Superior temporal gyrus (tissue), 1 donor: ENCODE measurements at regions not wholly inside any gene's neighbourhood (a gene's known extent, or its start where the extent isn't known, plus 50 kb on each side); places are given as distances from the start of the nearest gene placed in this dataset.

Experiments used
- DNase-seq: peaks from one replicate; pipeline ENCODE4 v3.0.0-alpha.2; 2016; ENCODE audit errors: extremely low spot score

GRCh38 chr6:100944644-100945043 is 63.5 kb upstream of the ASCC3 start:
- no peak for DNase-seq

- DNase-seq, result no peak
These were observed 65.0 kb upstream of the ASCC3 start for GRCh38 chr6:100946021-100946540.

GRCh38 chr6:100946711-100947110 is 65.6 kb upstream of the ASCC3 start:
- no peak for DNase-seq

GRCh38 chr6:100948381-100949133 is 67.4 kb upstream of the ASCC3 start:
- no peak for DNase-seq

GRCh38 chr6:100952006-100952405 is 70.9 kb upstream of the ASCC3 start:
- no peak for DNase-seq

- no peak for DNase-seq
These were observed 78.2 kb upstream of the ASCC3 start for GRCh38 chr6:100959280-100959679.

GRCh38 chr6:100962466-100962865 is 81.3 kb upstream of the ASCC3 start:
- no peak for DNase-seq

GRCh38 chr6:100965067-100965466 is 83.9 kb upstream of the ASCC3 start:
- DNase-seq, result no peak

GRCh38 chr6:100968949-100969348 is 87.8 kb upstream of the ASCC3 start:
- DNase-seq, result no peak

GRCh38 chr6:100979267-100979666 is 98.1 kb upstream of the ASCC3 start:
- DNase-seq, result no peak

- DNase-seq, result no peak
These were observed 99.8 kb upstream of the ASCC3 start for GRCh38 chr6:100980949-100981348.

- DNase-seq, result no peak
These were observed 105.8 kb upstream of the ASCC3 start for GRCh38 chr6:100986921-100987320.

- no peak for DNase-seq
These were observed 106.4 kb upstream of the ASCC3 start for GRCh38 chr6:100987556-100987955.

GRCh38 chr6:100988391-100988984 is 107.4 kb upstream of the ASCC3 start:
- DNase-seq, result peak; percentile 50

GRCh38 chr6:100990070-100990469 is 108.9 kb upstream of the ASCC3 start:
- DNase-seq, result no peak

GRCh38 chr6:100996409-100996808 is 115.3 kb upstream of the ASCC3 start:
- DNase-seq, result no peak

- DNase-seq, result no peak
These were observed 117.0 kb upstream of the ASCC3 start for GRCh38 chr6:100998111-100998510.

- no peak for DNase-seq
These were observed 118.0 kb upstream of the ASCC3 start for GRCh38 chr6:100999034-100999597.

- DNase-seq, result no peak
These were observed 119.2 kb upstream of the ASCC3 start for GRCh38 chr6:101000341-101000740.

GRCh38 chr6:101001012-101001411 is 119.9 kb upstream of the ASCC3 start:
- no peak for DNase-seq

- DNase-seq, result no peak
These were observed 120.5 kb upstream of the ASCC3 start for GRCh38 chr6:101001607-101002006.

GRCh38 chr6:101003075-101003474 is 121.9 kb upstream of the ASCC3 start:
- DNase-seq, result no peak

- DNase-seq, result no peak
These were observed 130.1 kb upstream of the ASCC3 start for GRCh38 chr6:101011186-101011585.
